SW480 (cell line): ENCODE measurements at regions not wholly inside any gene's neighbourhood (a gene's known extent, or its start where the extent isn't known, plus 50 kb on each side); places are given as distances from the start of the nearest gene placed in this dataset.

Experiments
- DNase-seq: peaks from one replicate; pipeline ENCODE4 v3.0.0-alpha.2; 2016; ENCODE audit warnings: low spot score

GRCh38 chr16:5850632-5851392 lies 753.2 kb upstream of the EEF2KMT start:
- no peak for DNase-seq

- no peak for DNase-seq
These were observed 747.5 kb upstream of the EEF2KMT start for GRCh38 chr16:5845046-5845445.

GRCh38 chr16:5841974-5842373 lies 744.4 kb upstream of the EEF2KMT start:
- no peak for DNase-seq

GRCh38 chr16:5838725-5839124 lies 741.1 kb upstream of the EEF2KMT start:
- DNase-seq, result no peak

- DNase-seq, result no peak
These were observed 740.5 kb upstream of the EEF2KMT start for GRCh38 chr16:5838071-5838470.

- DNase-seq, result peak; percentile 22
These were observed 739.5 kb upstream of the EEF2KMT start for GRCh38 chr16:5837007-5837670.

GRCh38 chr16:5835876-5836275 lies 738.3 kb upstream of the EEF2KMT start:
- DNase-seq, result no peak

GRCh38 chr16:5826332-5826731 lies 728.7 kb upstream of the EEF2KMT start:
- no peak for DNase-seq

GRCh38 chr16:5820472-5820871 lies 722.9 kb upstream of the EEF2KMT start:
- DNase-seq, result no peak

GRCh38 chr16:5815570-5816237 lies 718.1 kb upstream of the EEF2KMT start:
- no peak for DNase-seq

- no peak for DNase-seq
These were observed 703.8 kb upstream of the EEF2KMT start for GRCh38 chr16:5801396-5801795.

GRCh38 chr16:5793556-5793955 lies 696.0 kb upstream of the EEF2KMT start:
- no peak for DNase-seq

- no peak for DNase-seq
These were observed 693.5 kb upstream of the EEF2KMT start for GRCh38 chr16:5791011-5791657.

GRCh38 chr16:5790512-5790911 lies 692.9 kb upstream of the EEF2KMT start:
- no peak for DNase-seq

GRCh38 chr16:5789033-5789432 lies 691.4 kb upstream of the EEF2KMT start:
- no peak for DNase-seq

- no peak for DNase-seq
These were observed 683.8 kb upstream of the EEF2KMT start for GRCh38 chr16:5781436-5781835.

GRCh38 chr16:5776876-5777275 lies 679.3 kb upstream of the EEF2KMT start:
- no peak for DNase-seq

- no peak for DNase-seq
These were observed 678.3 kb upstream of the EEF2KMT start for GRCh38 chr16:5775916-5776315.

GRCh38 chr16:5770118-5770517 lies 672.5 kb upstream of the EEF2KMT start:
- DNase-seq, result no peak

- no peak for DNase-seq
These were observed 671.9 kb upstream of the EEF2KMT start for GRCh38 chr16:5769513-5769912.

- DNase-seq, result no peak
These were observed 670.9 kb upstream of the EEF2KMT start for GRCh38 chr16:5768445-5768844.

GRCh38 chr16:5763176-5763575 lies 665.6 kb upstream of the EEF2KMT start:
- DNase-seq, result no peak

GRCh38 chr16:5762362-5762761 lies 664.8 kb upstream of the EEF2KMT start:
- no peak for DNase-seq
